ENCODE measurements at regions not wholly inside any gene's neighbourhood (a gene's known extent, or its start where the extent isn't known, plus 50 kb on each side); places are given as distances from the start of the nearest gene placed in this dataset.

GRCh38 chr1:172928412-172928811, 122.3 kb downstream of the TNFSF18 start:
- DNase-seq (ENCODE audit: low spot score), result no peak
- H3K27ac Mint-ChIP-seq, result no peak overlapping the region
- ATAC-seq, result no peak
- no peaks in the 10 kb centered on the region for H3K36me3 Mint-ChIP-seq
- peaks cover 4% of the 10 kb centered on the region; the same call in 1 of the 2 replicates for H3K9me3 Mint-ChIP-seq
- POLR2A ChIA-PET, result no interaction called here
- H3K4me3 Mint-ChIP-seq, result no peak overlapping the region
- CTCF ChIA-PET, result no interaction called here
- TF ChIP-seq GRHL2 (CRISPR knock-in tag; IDR thresholded peaks at IDR 0.05; ENCODE audit: insufficient replicate concordance, severe bottlenecking) (no peak), MXD4 (CRISPR knock-in tag; IDR thresholded peaks at IDR 0.05; ENCODE audit: borderline replicate concordance) (no peak), NR3C1 (CRISPR knock-in tag; conservative IDR thresholded peaks at IDR 0.05; ENCODE audit: low read depth) (no peak), PRDM15 (CRISPR knock-in tag; IDR thresholded peaks at IDR 0.05) (no peak), E2F1 (CRISPR knock-in tag; IDR thresholded peaks at IDR 0.05) (no peak), HMGXB4 (CRISPR knock-in tag; IDR thresholded peaks at IDR 0.05) (no peak), E2F5 (CRISPR knock-in tag; IDR thresholded peaks at IDR 0.05) (no peak), FOXJ3 (CRISPR knock-in tag; IDR thresholded peaks at IDR 0.05; ENCODE audit: borderline replicate concordance) (no peak), OVOL2 (CRISPR knock-in tag; IDR thresholded peaks at IDR 0.05; ENCODE audit: borderline replicate concordance) (no peak), ATF6 (CRISPR knock-in tag; IDR thresholded peaks at IDR 0.05) (no peak), ERG (CRISPR knock-in tag; IDR thresholded peaks at IDR 0.05) (no peak), ZNF396 (CRISPR knock-in tag; IDR thresholded peaks at IDR 0.05; ENCODE audit: borderline replicate concordance) (no peak), SMAD4 (CRISPR knock-in tag; IDR thresholded peaks at IDR 0.05) (no peak), PRRX2 (CRISPR knock-in tag; IDR thresholded peaks at IDR 0.05) (no peak), TEAD1 (CRISPR knock-in tag; IDR thresholded peaks at IDR 0.05) (no peak), FOXP4 (CRISPR knock-in tag; IDR thresholded peaks at IDR 0.05) (no peak), ATF3 (CRISPR knock-in tag; conservative IDR thresholded peaks at IDR 0.05) (no peak), MLX (CRISPR knock-in tag; IDR thresholded peaks at IDR 0.05) (no peak)
- H3K27me3 Mint-ChIP-seq (ENCODE audit: low read depth), result no peaks in the 10 kb centered on the region; the same call in 1 of the 2 replicates
- H3K4me1 Mint-ChIP-seq, result no peaks in the 10 kb centered on the region
